ENCODE measurements at regions not wholly inside any gene's neighbourhood (a gene's known extent, or its start where the extent isn't known, plus 50 kb on each side); places are given as distances from the start of the nearest gene placed in this dataset.

DNA sequence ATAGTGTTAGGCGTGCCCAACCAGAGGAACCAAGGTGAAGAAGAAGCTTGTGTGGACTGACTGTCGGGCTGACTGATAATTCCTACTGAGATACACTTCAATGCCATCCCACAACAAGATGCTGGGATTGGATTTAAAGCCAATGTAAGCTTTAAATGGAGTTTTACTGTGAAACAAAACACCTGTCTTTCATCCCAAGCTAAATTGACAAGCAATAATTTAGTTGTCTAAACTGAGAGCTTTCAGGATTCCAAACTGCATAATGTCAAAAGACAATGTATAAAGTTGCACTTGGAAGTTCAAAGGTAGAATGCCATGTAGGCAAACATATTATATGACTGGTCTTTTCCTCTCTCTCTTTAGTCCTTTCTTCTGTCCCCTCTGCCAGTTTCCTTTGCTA is 1025.3 kb upstream of the FANCL start:
- no peak overlapping the region for H3K27ac ChIP-seq
- DNase-seq, result no peak
- H3K9me3 ChIP-seq, result no peaks in the 10 kb centered on the region
- no peaks in the 10 kb centered on the region for H3K4me1 ChIP-seq (ENCODE audit: insufficient read depth)
- WGBS, 3 donors, result 74 to 76% (median 75%) methylated on average over 2 of the region's 2 CpGs
- intact Hi-C loops (cut with DNase I), result no loop called here
- H3K36me3 ChIP-seq, result no peaks in the 10 kb centered on the region
- H3K27me3 ChIP-seq, result no peaks in the 10 kb centered on the region
- H3K4me3 ChIP-seq, result no peak overlapping the region
- TF ChIP-seq POLR2A (IDR thresholded peaks at IDR 0.05), result no peak
- no peak for TF ChIP-seq CTCF (IDR thresholded peaks at IDR 0.05)
- TF ChIP-seq EP300 (IDR thresholded peaks at IDR 0.05), result no peak

- no peaks in the 10 kb centered on the region for H3K9me3 ChIP-seq
- H3K4me3 ChIP-seq, result no peak overlapping the region
- H3K36me3 ChIP-seq, result no peaks in the 10 kb centered on the region
- H3K27me3 ChIP-seq, result no peaks in the 10 kb centered on the region
- no peaks in the 10 kb centered on the region for H3K4me1 ChIP-seq (ENCODE audit: insufficient read depth)
- DNase-seq, result no peak
- intact Hi-C loops (cut with DNase I), result no loop called here
- TF ChIP-seq EP300 (IDR thresholded peaks at IDR 0.05) (no peak), POLR2A (IDR thresholded peaks at IDR 0.05) (no peak), CTCF (IDR thresholded peaks at IDR 0.05) (no peak)
- no peak overlapping the region for H3K27ac ChIP-seq
- WGBS, 3 donors, result 48 to 54% (median 53%) methylated on average over 3 of the region's 3 CpGs
Measured at GRCh38 chr2:59259913-59260312, 1018.8 kb upstream of the FANCL start.

DNA sequence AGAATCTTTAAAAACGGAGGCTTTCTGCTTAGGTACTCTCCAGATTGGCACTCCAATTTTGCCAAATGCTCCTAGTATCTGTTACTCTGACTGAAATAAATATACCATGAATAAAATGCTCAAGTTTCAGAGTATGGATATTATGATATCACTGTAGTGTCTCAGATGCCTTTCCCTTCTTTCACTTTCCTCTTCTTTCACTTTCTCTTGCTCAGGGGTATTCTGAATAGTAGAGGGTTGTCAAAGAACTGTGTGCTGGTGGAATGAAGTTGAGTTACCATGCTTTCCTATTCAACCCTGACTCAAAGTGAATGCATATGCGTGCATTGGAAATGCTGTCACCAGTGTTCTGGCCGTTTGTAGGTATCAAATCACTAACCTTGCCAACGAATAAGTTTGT is 1015.2 kb upstream of the FANCL start:
- Histone ChIP-seq H3K9me3 (no peaks in the 10 kb centered on the region), H3K4me1 (ENCODE audit: insufficient read depth) (no peaks in the 10 kb centered on the region), H3K4me3 (no peak overlapping the region), H3K27me3 (no peaks in the 10 kb centered on the region), H3K36me3 (no peaks in the 10 kb centered on the region), H3K27ac (no peak overlapping the region)
- DNase-seq, result no peak
- intact Hi-C loops (cut with DNase I), result no loop called here
- 78 to 81% (median 79%) methylated on average over 4 of the region's 4 CpGs for WGBS, 3 donors
- TF ChIP-seq CTCF (IDR thresholded peaks at IDR 0.05) (no peak), EP300 (IDR thresholded peaks at IDR 0.05) (no peak)

- H3K36me3 ChIP-seq, result no peaks in the 10 kb centered on the region
- TF ChIP-seq EP300 (IDR thresholded peaks at IDR 0.05), result no peak
- TF ChIP-seq CTCF (IDR thresholded peaks at IDR 0.05), result no peak
- no peak for TF ChIP-seq POLR2A (IDR thresholded peaks at IDR 0.05)
- no peak overlapping the region for H3K27ac ChIP-seq
- H3K27me3 ChIP-seq, result no peaks in the 10 kb centered on the region
- no peak for DNase-seq
- WGBS, 3 donors, result 95 to 98% (median 97%) methylated on average over 1 of the region's 1 CpG
- peaks cover 2% of the 10 kb centered on the region for H3K4me1 ChIP-seq (ENCODE audit: insufficient read depth)
- no peak overlapping the region for H3K4me3 ChIP-seq
- intact Hi-C loops (cut with DNase I), result no loop called here
- H3K9me3 ChIP-seq, result no peaks in the 10 kb centered on the region
Measured at GRCh38 chr2:59254279-59254678, 1013.2 kb upstream of the FANCL start.

DNA sequence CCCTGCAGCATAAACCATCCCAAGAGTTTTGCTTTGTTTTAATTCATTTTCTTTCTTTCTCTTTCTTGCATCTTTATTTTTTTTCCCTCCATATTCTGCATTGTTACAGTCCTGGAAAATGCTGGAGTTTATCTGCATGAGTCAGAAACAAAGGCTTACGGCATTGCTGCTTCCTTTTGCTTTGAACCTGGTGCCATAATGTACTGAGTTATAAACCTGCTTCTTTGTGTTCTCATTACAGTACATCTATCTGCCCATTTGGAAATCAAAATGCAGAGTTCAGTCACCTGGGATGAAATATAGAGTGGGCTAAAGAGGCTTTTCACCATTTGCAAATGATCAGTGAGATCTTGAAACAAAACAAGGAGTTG is 1009.2 kb upstream of the FANCL start:
- no peaks in the 10 kb centered on the region for H3K36me3 ChIP-seq
- no peaks in the 10 kb centered on the region for H3K9me3 ChIP-seq
- peaks cover 2% of the 10 kb centered on the region for H3K4me1 ChIP-seq (ENCODE audit: insufficient read depth)
- no peak overlapping the region for H3K4me3 ChIP-seq
- intact Hi-C loops (cut with DNase I), result no loop called here
- no peak overlapping the region for H3K27ac ChIP-seq
- H3K27me3 ChIP-seq, result no peaks in the 10 kb centered on the region
- 3 to 18% (median 5%) methylated on average over 1 of the region's 1 CpG for WGBS, 3 donors
- no peak for DNase-seq
- no peak for TF ChIP-seq CTCF (IDR thresholded peaks at IDR 0.05)
- TF ChIP-seq POLR2A (IDR thresholded peaks at IDR 0.05), result no peak
- no peak for TF ChIP-seq EP300 (IDR thresholded peaks at IDR 0.05)
